KMS-11 (cell line): ENCODE measurements at regions not wholly inside any gene's neighbourhood (a gene's known extent, or its start where the extent isn't known, plus 50 kb on each side); places are given as distances from the start of the nearest gene placed in this dataset.

Experiments used
- H2AFZ ChIP-seq: fragments of 200-600 bp; sonication (generic); 2 replicates; pipeline ENCODE4 v1.6.1; 2016; ENCODE audit warnings: antibody characterized with exemption, mixed run types, low read depth
- H3K27ac ChIP-seq: fragments of 200-600 bp; sonication (generic); 2 replicates; pipeline ENCODE4 v1.6.1; 2016; ENCODE audit warnings: mild to moderate bottlenecking, mixed run types
- H3K27me3 ChIP-seq: fragments of 200-600 bp; sonication (generic); 2 replicates; pipeline ENCODE4 v1.6.1; 2017; ENCODE audit warnings: mild to moderate bottlenecking, low read depth, mixed run types, moderate library complexity; ENCODE audit not compliant: insufficient read depth
- H3K36me3 ChIP-seq: fragments of 200-600 bp; sonication (generic); 2 replicates; pipeline ENCODE4 v1.6.1; 2017; ENCODE audit warnings: mild to moderate bottlenecking, mixed run types; ENCODE audit not compliant: insufficient read depth
- H3K4me1 ChIP-seq: fragments of 200-600 bp; sonication (generic); 2 replicates; pipeline ENCODE4 v1.6.1; 2016; ENCODE audit warnings: mild to moderate bottlenecking, low read depth, mixed run types; ENCODE audit not compliant: poor library complexity, severe bottlenecking
- H3K4me2 ChIP-seq: fragments of 200-600 bp; sonication (generic); 2 replicates; pipeline ENCODE4 v1.7.0; 2016; ENCODE audit warnings: mild to moderate bottlenecking, mixed run types
- H3K4me3 ChIP-seq: fragments of 200-600 bp; sonication (generic); IDR thresholded peaks from 2 replicates; pipeline ENCODE4 v1.6.1; 2017; ENCODE audit warnings: low read depth, low read length, mixed read lengths; ENCODE audit not compliant: insufficient read depth
- H3K79me2 ChIP-seq: fragments of 200-600 bp; sonication (generic); 2 replicates; pipeline ENCODE4 v1.6.1; 2016; ENCODE audit warnings: low read depth, mixed run types; ENCODE audit not compliant: insufficient read depth
- H3K9ac ChIP-seq: fragments of 200-600 bp; sonication (generic); 2 replicates; pipeline ENCODE4 v1.6.1; 2016; ENCODE audit warnings: mild to moderate bottlenecking, mixed run types
- H4K20me1 ChIP-seq: fragments of 200-600 bp; sonication (generic); 2 replicates; pipeline ENCODE4 v1.6.1; 2016; ENCODE audit warnings: mild to moderate bottlenecking, mixed run types; ENCODE audit not compliant: insufficient read depth
- TF ChIP-seq, protein P1 (sequence below): fragments of 200-600 bp; sonication (generic); conservative IDR thresholded peaks from 2 replicates; pipeline ENCODE4 v1.6.1; 2017; ENCODE audit warnings: low read depth, mild to moderate bottlenecking, antibody characterized with exemption, low read length, moderate library complexity, mixed read lengths

DNA sequence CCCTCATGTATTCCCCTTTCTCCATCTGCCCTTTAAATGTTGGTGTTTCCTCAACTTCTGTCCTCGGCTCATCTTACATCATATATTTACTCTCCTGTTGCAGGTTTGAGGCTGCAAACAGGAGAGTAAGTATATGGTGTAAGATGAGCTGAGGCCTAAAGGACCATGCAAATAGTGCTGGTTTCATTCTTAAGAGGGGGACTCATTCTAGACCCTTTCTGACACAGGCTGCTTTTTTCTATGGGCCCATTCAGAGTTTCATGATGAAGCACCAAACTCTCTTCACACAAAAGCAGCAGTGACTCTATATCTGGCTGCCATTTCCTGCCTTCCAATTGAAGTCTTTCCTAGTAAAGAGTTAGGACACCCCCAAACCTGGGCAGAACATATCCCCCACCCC, 218.5 kb downstream of the PHLDA1 start:
- H3K27ac ChIP-seq, result no peak overlapping the region
- no peak overlapping the region; the same call in 1 of the 2 replicates for H2AFZ ChIP-seq
- TF ChIP-seq, protein P1, sequence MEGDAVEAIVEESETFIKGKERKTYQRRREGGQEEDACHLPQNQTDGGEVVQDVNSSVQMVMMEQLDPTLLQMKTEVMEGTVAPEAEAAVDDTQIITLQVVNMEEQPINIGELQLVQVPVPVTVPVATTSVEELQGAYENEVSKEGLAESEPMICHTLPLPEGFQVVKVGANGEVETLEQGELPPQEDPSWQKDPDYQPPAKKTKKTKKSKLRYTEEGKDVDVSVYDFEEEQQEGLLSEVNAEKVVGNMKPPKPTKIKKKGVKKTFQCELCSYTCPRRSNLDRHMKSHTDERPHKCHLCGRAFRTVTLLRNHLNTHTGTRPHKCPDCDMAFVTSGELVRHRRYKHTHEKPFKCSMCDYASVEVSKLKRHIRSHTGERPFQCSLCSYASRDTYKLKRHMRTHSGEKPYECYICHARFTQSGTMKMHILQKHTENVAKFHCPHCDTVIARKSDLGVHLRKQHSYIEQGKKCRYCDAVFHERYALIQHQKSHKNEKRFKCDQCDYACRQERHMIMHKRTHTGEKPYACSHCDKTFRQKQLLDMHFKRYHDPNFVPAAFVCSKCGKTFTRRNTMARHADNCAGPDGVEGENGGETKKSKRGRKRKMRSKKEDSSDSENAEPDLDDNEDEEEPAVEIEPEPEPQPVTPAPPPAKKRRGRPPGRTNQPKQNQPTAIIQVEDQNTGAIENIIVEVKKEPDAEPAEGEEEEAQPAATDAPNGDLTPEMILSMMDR, result no peak
- H4K20me1 ChIP-seq, result no peaks in the 10 kb centered on the region
- H3K27me3 ChIP-seq, result no peaks in the 10 kb centered on the region
- H3K4me3 ChIP-seq, result no peak overlapping the region
- H3K9ac ChIP-seq, result no peak overlapping the region
- peaks cover 16% of the 10 kb centered on the region for H3K4me1 ChIP-seq
- H3K79me2 ChIP-seq, result no peaks in the 10 kb centered on the region
- H3K36me3 ChIP-seq, result no peaks in the 10 kb centered on the region
- H3K4me2 ChIP-seq, result peak overlapping the region; percentile 35; the same call in 1 of the 2 replicates

- Histone ChIP-seq H3K9ac (peak overlapping the region; percentile 3; the same call in 1 of the 2 replicates), H3K79me2 (no peaks in the 10 kb centered on the region), H2AFZ (peak overlapping the region; percentile 68), H3K27ac (peak overlapping the region; percentile 38), H3K4me2 (peak overlapping the region; percentile 35), H3K4me1 (peaks cover 16% of the 10 kb centered on the region), H3K36me3 (no peaks in the 10 kb centered on the region), H3K4me3 (no peak overlapping the region), H4K20me1 (no peaks in the 10 kb centered on the region), H3K27me3 (no peaks in the 10 kb centered on the region)
- TF ChIP-seq, protein P1, result no peak
These were observed 219.1 kb downstream of the PHLDA1 start for GRCh38 chr12:75812271-75813018.

DNA sequence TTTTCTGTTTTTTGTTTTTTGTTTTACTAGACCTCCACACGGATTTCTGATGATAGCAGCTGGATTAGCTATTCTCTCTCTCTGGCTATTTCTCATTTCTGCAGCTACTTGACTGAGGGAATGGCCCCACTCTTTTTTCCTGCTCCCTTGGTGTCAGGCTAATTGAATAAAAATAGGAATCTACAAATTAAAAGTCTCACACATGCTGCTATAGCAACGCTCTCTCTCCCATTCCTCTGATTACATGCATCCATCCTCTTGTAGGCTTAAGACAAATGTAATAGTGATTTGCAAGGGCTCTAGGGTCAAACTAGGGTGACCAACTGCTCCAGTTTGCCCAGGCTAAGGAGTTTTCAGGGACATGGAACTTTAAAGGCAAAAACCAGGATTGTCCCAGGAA, 221.8 kb downstream of the PHLDA1 start:
- Histone ChIP-seq H3K4me1 (peaks cover 16% of the 10 kb centered on the region), H2AFZ (no peak overlapping the region), H3K36me3 (no peaks in the 10 kb centered on the region), H3K27ac (no peak overlapping the region), H3K79me2 (no peaks in the 10 kb centered on the region), H3K9ac (no peak overlapping the region), H3K27me3 (no peaks in the 10 kb centered on the region), H3K4me3 (no peak overlapping the region), H3K4me2 (no peak overlapping the region), H4K20me1 (no peaks in the 10 kb centered on the region)
- TF ChIP-seq, protein P1, result no peak

GRCh38 chr12:75807494-75807893, 224.1 kb downstream of the PHLDA1 start:
- Histone ChIP-seq H3K4me1 (peaks cover 8% of the 10 kb centered on the region), H2AFZ (no peak overlapping the region), H3K9ac (no peak overlapping the region), H4K20me1 (no peaks in the 10 kb centered on the region), H3K4me3 (no peak overlapping the region), H3K27me3 (no peaks in the 10 kb centered on the region), H3K36me3 (no peaks in the 10 kb centered on the region), H3K79me2 (no peaks in the 10 kb centered on the region), H3K4me2 (no peak overlapping the region), H3K27ac (no peak overlapping the region)
- TF ChIP-seq, protein P1, result no peak
